ENCODE measurements at regions not wholly inside any gene's neighbourhood (a gene's known extent, or its start where the extent isn't known, plus 50 kb on each side); places are given as distances from the start of the nearest gene placed in this dataset.
A peak's percentile ranks its signal among the peaks of the same experiment; 100 is the strongest.

DNA sequence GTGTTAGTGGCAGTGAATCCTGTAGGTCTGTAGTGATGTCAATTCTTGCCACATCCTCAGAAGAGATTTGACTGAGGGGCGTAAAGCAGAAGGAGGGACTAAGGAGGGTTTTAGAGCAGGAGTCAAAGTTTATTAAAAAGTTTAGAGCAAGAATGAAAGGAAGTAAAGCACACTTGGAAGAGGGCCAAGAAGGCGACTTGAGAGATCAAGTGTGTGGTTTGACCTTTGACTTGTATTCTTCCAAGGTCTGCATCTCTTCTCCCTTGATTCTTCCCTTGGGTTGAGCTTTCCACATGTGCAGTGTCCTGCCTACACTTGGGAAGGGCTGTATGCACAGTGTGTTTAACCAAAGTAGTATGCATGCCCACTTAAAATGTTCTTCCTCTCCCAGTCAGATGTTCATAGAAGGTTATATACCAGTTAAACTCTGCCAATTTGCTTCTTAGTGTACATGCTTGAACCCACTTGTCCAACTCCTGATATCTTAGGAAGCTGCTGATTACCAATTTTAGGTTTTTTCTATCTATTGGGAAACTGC lies 627.6 kb downstream of the MMUT start:
- in situ Hi-C loops (cut with MboI): no loop called here
- no peaks in the 10 kb centered on the region for H4K20me1 ChIP-seq (ENCODE audit: insufficient read depth)
- no peaks in the 10 kb centered on the region for H3K27me3 ChIP-seq (replicated peaks; ENCODE audit: insufficient read depth)
- H3K9me3 ChIP-seq (ENCODE audit: low read depth): peaks cover 3% of the 10 kb centered on the region
- TF ChIP-seq EZH2phosphoT487 (IDR thresholded peaks at IDR 0.05; ENCODE audit: insufficient read depth, low read depth) (no peak), EZH2 (IDR thresholded peaks at IDR 0.05; ENCODE audit: insufficient read depth, poor library complexity, severe bottlenecking) (no peak)
- no peak overlapping the region for H3K4me2 ChIP-seq (ENCODE audit: unreplicated experiment)
- H2AFZ ChIP-seq: peak overlapping the region; percentile 70
- no peak overlapping the region for H3K4me3 ChIP-seq
- H3K36me3 ChIP-seq (ENCODE audit: low read depth): no peaks in the 10 kb centered on the region
- DNase-seq: no peak
- H3F3A ChIP-seq (ENCODE audit: insufficient read depth): no peaks in the 10 kb centered on the region; the same call in 1 of the 2 replicates
- WGBS, 2 experiments (ENCODE audit: low coverage in 1 of 2, low lambda C conversion rate in 2 of 2, missing lambda C conversion rate in 2 of 2): 38 to 53% methylated on average over 2 of the region's 2 CpGs
- no peak overlapping the region for H3K9ac ChIP-seq
- H3K4me1 ChIP-seq (ENCODE audit: insufficient read depth): 0 out of 2 replicates have a peak, but pooled peaks cover 7% of the 10 kb centered on the region
- H3K79me2 ChIP-seq (ENCODE audit: insufficient read depth): no peaks in the 10 kb centered on the region
- H3K9me2 ChIP-seq (ENCODE audit: insufficient read depth): no peaks in the 10 kb centered on the region
- H3K27ac ChIP-seq: no peak overlapping the region

DNA sequence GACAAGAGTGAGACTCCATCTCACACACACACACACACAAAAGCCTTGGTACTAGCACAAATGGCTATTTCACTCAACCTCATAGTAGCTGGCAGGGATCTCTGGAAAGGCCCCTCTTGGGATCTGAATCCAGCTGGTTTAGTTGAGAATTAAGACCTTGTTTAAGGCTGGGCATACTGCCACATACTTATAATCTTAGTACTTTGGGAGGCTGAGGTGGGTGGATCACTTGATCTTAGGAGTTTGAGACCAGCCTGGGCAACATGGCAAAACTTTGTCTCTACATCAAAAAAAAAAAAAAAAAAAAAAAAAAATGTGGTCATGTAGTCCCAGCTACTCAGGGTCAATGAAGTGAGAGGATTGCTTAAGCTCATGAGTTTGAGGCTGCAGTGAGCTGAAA lies 628.3 kb downstream of the MMUT start:
- Histone ChIP-seq H4K20me1 (ENCODE audit: insufficient read depth) (no peaks in the 10 kb centered on the region), H3F3A (ENCODE audit: insufficient read depth) (no peaks in the 10 kb centered on the region; the same call in 1 of the 2 replicates), H3K27me3 (replicated peaks; ENCODE audit: insufficient read depth) (no peaks in the 10 kb centered on the region), H3K9me3 (ENCODE audit: low read depth) (no peaks in the 10 kb centered on the region), H3K27ac (no peak overlapping the region), H3K36me3 (ENCODE audit: low read depth) (no peaks in the 10 kb centered on the region), H3K9ac (no peak overlapping the region), H3K9me2 (ENCODE audit: insufficient read depth) (no peaks in the 10 kb centered on the region), H3K4me1 (ENCODE audit: insufficient read depth) (0 out of 2 replicates have a peak, but pooled peaks cover 7% of the 10 kb centered on the region), H3K4me3 (no peak overlapping the region), H3K4me2 (ENCODE audit: unreplicated experiment) (no peak overlapping the region), H3K79me2 (ENCODE audit: insufficient read depth) (no peaks in the 10 kb centered on the region), H2AFZ (no peak overlapping the region)
- TF ChIP-seq EZH2 (IDR thresholded peaks at IDR 0.05; ENCODE audit: insufficient read depth, poor library complexity, severe bottlenecking) (no peak), EZH2phosphoT487 (IDR thresholded peaks at IDR 0.05; ENCODE audit: insufficient read depth, low read depth) (no peak)
- in situ Hi-C loops (cut with MboI): no loop called here
- peak; percentile 24 for DNase-seq

DNA sequence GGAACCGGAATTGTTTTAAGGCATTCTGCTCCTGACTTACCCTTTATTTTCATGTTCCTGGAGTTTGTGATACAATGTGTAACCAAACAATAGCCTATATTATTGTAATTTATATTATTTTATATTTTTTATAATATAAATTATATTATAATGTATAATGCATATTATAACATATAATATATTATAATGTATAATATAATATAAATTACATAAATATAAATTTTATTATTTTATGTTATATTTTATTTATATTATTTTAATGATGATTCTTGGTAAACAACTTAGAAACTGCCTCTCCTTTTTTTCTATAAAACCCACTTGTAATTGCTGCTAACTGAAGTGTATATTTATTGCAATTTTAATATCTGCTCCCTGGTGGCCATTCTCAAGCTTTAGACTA lies 629.1 kb downstream of the MMUT start:
- no peaks in the 10 kb centered on the region for H3K36me3 ChIP-seq (ENCODE audit: low read depth)
- in situ Hi-C loops (cut with MboI): no loop called here
- H3K9ac ChIP-seq: no peak overlapping the region
- H3K27me3 ChIP-seq (replicated peaks; ENCODE audit: insufficient read depth): no peaks in the 10 kb centered on the region
- no peak overlapping the region for H2AFZ ChIP-seq
- no peaks in the 10 kb centered on the region for H3K79me2 ChIP-seq (ENCODE audit: insufficient read depth)
- 0 out of 2 replicates have a peak, but pooled peaks cover 7% of the 10 kb centered on the region for H3K4me1 ChIP-seq (ENCODE audit: insufficient read depth)
- H3K27ac ChIP-seq: no peak overlapping the region
- H3K9me3 ChIP-seq (ENCODE audit: low read depth): no peaks in the 10 kb centered on the region
- H3F3A ChIP-seq (ENCODE audit: insufficient read depth): no peaks in the 10 kb centered on the region; the same call in 1 of the 2 replicates
- no peak for TF ChIP-seq EZH2 (IDR thresholded peaks at IDR 0.05; ENCODE audit: insufficient read depth, poor library complexity, severe bottlenecking)
- no peak for TF ChIP-seq EZH2phosphoT487 (IDR thresholded peaks at IDR 0.05; ENCODE audit: insufficient read depth, low read depth)
- H3K9me2 ChIP-seq (ENCODE audit: insufficient read depth): no peaks in the 10 kb centered on the region
- no peak overlapping the region for H3K4me3 ChIP-seq
- H4K20me1 ChIP-seq (ENCODE audit: insufficient read depth): no peaks in the 10 kb centered on the region
- WGBS, 2 experiments (ENCODE audit: low coverage in 1 of 2, low lambda C conversion rate in 2 of 2, missing lambda C conversion rate in 2 of 2): 57 to 83% methylated on average over 1 of the region's 1 CpG
- no peak overlapping the region for H3K4me2 ChIP-seq (ENCODE audit: unreplicated experiment)
- DNase-seq: no peak

DNA sequence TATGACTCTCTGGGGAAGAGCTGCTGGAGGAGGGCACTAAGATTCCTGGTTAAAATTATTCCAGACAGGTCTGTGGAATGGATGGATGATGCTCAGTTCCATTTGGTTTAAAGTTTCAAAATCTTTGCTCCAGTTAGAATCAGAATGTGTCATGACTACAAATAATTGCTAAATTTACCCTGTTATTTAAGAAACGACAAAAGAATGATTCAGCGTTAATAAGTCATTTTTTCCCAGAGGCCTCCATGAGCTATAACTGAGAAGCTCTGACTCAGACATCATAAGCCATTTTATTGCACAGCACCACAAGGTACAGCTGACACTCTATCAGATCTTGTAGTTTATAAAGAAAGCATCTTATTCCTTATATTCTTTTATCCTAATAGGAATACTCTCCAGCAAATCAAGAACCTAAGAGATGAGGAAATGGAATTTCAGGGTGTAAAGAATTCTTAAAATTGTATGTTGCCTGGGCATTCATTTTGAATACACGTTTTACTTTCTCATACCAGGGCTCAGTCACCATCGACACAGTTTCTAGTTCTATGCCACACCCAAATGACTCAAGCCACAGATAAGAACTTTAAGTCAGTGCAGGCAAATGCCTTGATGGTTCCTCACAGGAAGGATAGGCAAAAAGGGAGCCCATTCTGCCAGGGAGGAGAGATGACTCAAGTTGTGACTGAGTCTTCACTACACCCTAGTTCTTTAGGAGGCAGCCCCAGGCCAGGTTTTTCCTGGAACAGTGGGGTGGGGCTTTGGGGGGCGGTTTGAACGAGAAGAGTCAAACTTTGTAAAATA lies 636.0 kb downstream of the MMUT start:
- 4 to 6% methylated on average over 6 of the region's 6 CpGs for WGBS, 2 experiments (ENCODE audit: low coverage in 1 of 2, low lambda C conversion rate in 2 of 2, missing lambda C conversion rate in 2 of 2)
- peak; percentile 97 for DNase-seq
- Histone ChIP-seq H3K36me3 (ENCODE audit: low read depth) (no peaks in the 10 kb centered on the region), H3K27me3 (replicated peaks; ENCODE audit: insufficient read depth) (no peaks in the 10 kb centered on the region), H3K4me1 (ENCODE audit: insufficient read depth) (peaks cover 29% of the 10 kb centered on the region), H2AFZ (peak overlapping the region; percentile 47), H3K4me2 (ENCODE audit: unreplicated experiment) (peak overlapping the region; percentile 83), H4K20me1 (ENCODE audit: insufficient read depth) (no peaks in the 10 kb centered on the region), H3K9me2 (ENCODE audit: insufficient read depth) (no peaks in the 10 kb centered on the region), H3F3A (ENCODE audit: insufficient read depth) (peaks cover 26% of the 10 kb centered on the region), H3K27ac (peak overlapping the region; percentile 99), H3K79me2 (ENCODE audit: insufficient read depth) (no peaks in the 10 kb centered on the region), H3K9ac (peak overlapping the region; percentile 78), H3K4me3 (peak overlapping the region; percentile 52), H3K9me3 (ENCODE audit: low read depth) (no peaks in the 10 kb centered on the region)
- in situ Hi-C loops (cut with MboI): no loop called here
- TF ChIP-seq EZH2phosphoT487 (IDR thresholded peaks at IDR 0.05; ENCODE audit: insufficient read depth, low read depth): no peak

Measured in GM23248 (cell line).